ENCODE measurements at regions not wholly inside any gene's neighbourhood (a gene's known extent, or its start where the extent isn't known, plus 50 kb on each side); places are given as distances from the start of the nearest gene placed in this dataset.

GRCh38 chr2:105653302-105653701, 91.4 kb upstream of the NCK2 start:
- no peaks in the 10 kb centered on the region for H3K4me1 ChIP-seq (ENCODE audit: low read depth, poor library complexity, severe bottlenecking)
- H3K4me3 ChIP-seq (IDR thresholded peaks at IDR 0.05; ENCODE audit: insufficient read depth, low read depth, low read length) = no peak overlapping the region
- H3K4me2 ChIP-seq = no peak overlapping the region
- H3K27me3 ChIP-seq (ENCODE audit: insufficient read depth, low read depth) = no peaks in the 10 kb centered on the region
- TF ChIP-seq, protein P1, sequence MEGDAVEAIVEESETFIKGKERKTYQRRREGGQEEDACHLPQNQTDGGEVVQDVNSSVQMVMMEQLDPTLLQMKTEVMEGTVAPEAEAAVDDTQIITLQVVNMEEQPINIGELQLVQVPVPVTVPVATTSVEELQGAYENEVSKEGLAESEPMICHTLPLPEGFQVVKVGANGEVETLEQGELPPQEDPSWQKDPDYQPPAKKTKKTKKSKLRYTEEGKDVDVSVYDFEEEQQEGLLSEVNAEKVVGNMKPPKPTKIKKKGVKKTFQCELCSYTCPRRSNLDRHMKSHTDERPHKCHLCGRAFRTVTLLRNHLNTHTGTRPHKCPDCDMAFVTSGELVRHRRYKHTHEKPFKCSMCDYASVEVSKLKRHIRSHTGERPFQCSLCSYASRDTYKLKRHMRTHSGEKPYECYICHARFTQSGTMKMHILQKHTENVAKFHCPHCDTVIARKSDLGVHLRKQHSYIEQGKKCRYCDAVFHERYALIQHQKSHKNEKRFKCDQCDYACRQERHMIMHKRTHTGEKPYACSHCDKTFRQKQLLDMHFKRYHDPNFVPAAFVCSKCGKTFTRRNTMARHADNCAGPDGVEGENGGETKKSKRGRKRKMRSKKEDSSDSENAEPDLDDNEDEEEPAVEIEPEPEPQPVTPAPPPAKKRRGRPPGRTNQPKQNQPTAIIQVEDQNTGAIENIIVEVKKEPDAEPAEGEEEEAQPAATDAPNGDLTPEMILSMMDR (conservative IDR thresholded peaks at IDR 0.05; ENCODE audit: low read depth, low read length) = no peak
- H3K79me2 ChIP-seq (ENCODE audit: insufficient read depth, low read depth) = no peaks in the 10 kb centered on the region
- no peak overlapping the region for H3K27ac ChIP-seq
- no peaks in the 10 kb centered on the region for H3K36me3 ChIP-seq (ENCODE audit: insufficient read depth)
- no peaks in the 10 kb centered on the region for H4K20me1 ChIP-seq (ENCODE audit: insufficient read depth)
- no peak overlapping the region for H3K9ac ChIP-seq
- H2AFZ ChIP-seq (ENCODE audit: low read depth) = no peak overlapping the region

GRCh38 chr2:105652014-105652796, 92.5 kb upstream of the NCK2 start:
- no peak overlapping the region for H3K4me3 ChIP-seq (IDR thresholded peaks at IDR 0.05; ENCODE audit: insufficient read depth, low read depth, low read length)
- no peak overlapping the region for H3K4me2 ChIP-seq
- no peak overlapping the region for H3K27ac ChIP-seq
- no peaks in the 10 kb centered on the region for H3K27me3 ChIP-seq (ENCODE audit: insufficient read depth, low read depth)
- H4K20me1 ChIP-seq (ENCODE audit: insufficient read depth) = no peaks in the 10 kb centered on the region
- no peaks in the 10 kb centered on the region for H3K4me1 ChIP-seq (ENCODE audit: low read depth, poor library complexity, severe bottlenecking)
- TF ChIP-seq, protein P1 (conservative IDR thresholded peaks at IDR 0.05; ENCODE audit: low read depth, low read length) = no peak
- no peaks in the 10 kb centered on the region for H3K79me2 ChIP-seq (ENCODE audit: insufficient read depth, low read depth)
- no peaks in the 10 kb centered on the region for H3K36me3 ChIP-seq (ENCODE audit: insufficient read depth)
- no peak overlapping the region for H3K9ac ChIP-seq
- no peak overlapping the region for H2AFZ ChIP-seq (ENCODE audit: low read depth)

DNA sequence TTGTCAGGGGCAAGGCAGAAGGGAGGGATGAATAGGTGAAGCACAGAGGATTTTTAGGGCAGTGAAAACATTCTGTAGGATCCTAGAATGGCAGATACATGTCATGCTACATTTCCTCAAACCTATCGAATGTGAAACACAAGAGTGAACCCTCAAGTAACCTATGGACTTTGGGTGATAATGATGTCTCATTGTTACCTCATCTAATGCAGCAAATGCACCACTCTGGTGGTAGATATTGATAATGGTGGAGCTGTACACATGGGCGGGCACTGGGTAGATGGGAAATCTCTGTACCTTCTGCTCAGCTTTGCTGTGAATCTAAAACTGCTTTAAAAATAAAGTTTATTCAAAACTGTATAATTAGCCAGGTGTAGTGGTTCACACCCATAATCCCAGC, 95.2 kb upstream of the NCK2 start:
- H3K9ac ChIP-seq = no peak overlapping the region
- no peak overlapping the region for H3K4me3 ChIP-seq (IDR thresholded peaks at IDR 0.05; ENCODE audit: insufficient read depth, low read depth, low read length)
- no peaks in the 10 kb centered on the region for H3K27me3 ChIP-seq (ENCODE audit: insufficient read depth, low read depth)
- H3K79me2 ChIP-seq (ENCODE audit: insufficient read depth, low read depth) = no peaks in the 10 kb centered on the region
- TF ChIP-seq, protein P1 (conservative IDR thresholded peaks at IDR 0.05; ENCODE audit: low read depth, low read length) = no peak
- no peaks in the 10 kb centered on the region for H3K36me3 ChIP-seq (ENCODE audit: insufficient read depth)
- H3K4me1 ChIP-seq (ENCODE audit: low read depth, poor library complexity, severe bottlenecking) = no peaks in the 10 kb centered on the region
- no peak overlapping the region for H3K27ac ChIP-seq
- H4K20me1 ChIP-seq (ENCODE audit: insufficient read depth) = no peaks in the 10 kb centered on the region
- H2AFZ ChIP-seq (ENCODE audit: low read depth) = no peak overlapping the region
- no peak overlapping the region for H3K4me2 ChIP-seq

- Histone ChIP-seq H3K27me3 (ENCODE audit: insufficient read depth, low read depth) (no peaks in the 10 kb centered on the region), H3K4me3 (IDR thresholded peaks at IDR 0.05; ENCODE audit: insufficient read depth, low read depth, low read length) (no peak overlapping the region), H3K36me3 (ENCODE audit: insufficient read depth) (no peaks in the 10 kb centered on the region), H3K4me2 (no peak overlapping the region), H3K27ac (no peak overlapping the region), H3K4me1 (ENCODE audit: low read depth, poor library complexity, severe bottlenecking) (no peaks in the 10 kb centered on the region), H4K20me1 (ENCODE audit: insufficient read depth) (no peaks in the 10 kb centered on the region), H3K79me2 (ENCODE audit: insufficient read depth, low read depth) (no peaks in the 10 kb centered on the region), H2AFZ (ENCODE audit: low read depth) (no peak overlapping the region), H3K9ac (no peak overlapping the region)
- TF ChIP-seq, protein P1 (conservative IDR thresholded peaks at IDR 0.05; ENCODE audit: low read depth, low read length) = no peak
Measured at GRCh38 chr2:105647731-105648130, 97.0 kb upstream of the NCK2 start.
